BE2C (cell line): ENCODE measurements at regions not wholly inside any gene's neighbourhood (a gene's known extent, or its start where the extent isn't known, plus 50 kb on each side); places are given as distances from the start of the nearest gene placed in this dataset.

Source experiments
- DNase-seq: peaks from one replicate; pipeline ENCODE4 v3.0.0-alpha.2; 2020
- H3K27me3 ChIP-seq: fragments of 250-450 bp; sonication (Bioruptor Pico); 2 replicates; pipeline ENCODE4 v1.5.1; 2020; ENCODE audit warnings: mild to moderate bottlenecking
- H3K36me3 ChIP-seq: fragments of 250-450 bp; sonication (Bioruptor Pico); 2 replicates; pipeline ENCODE4 v1.5.1; 2020; ENCODE audit warnings: mild to moderate bottlenecking
- H3K4me1 ChIP-seq: fragments of 250-450 bp; sonication (Bioruptor Pico); 2 replicates; pipeline ENCODE4 v1.5.1; 2020
- H3K4me3 ChIP-seq: 2 replicates; pipeline ENCODE4 v1.5.1; 2011; ENCODE audit warnings: low read depth, low read length
- H3K9me3 ChIP-seq: fragments of 250-450 bp; sonication (Bioruptor Pico); 2 replicates; pipeline ENCODE4 v1.5.1; 2020
- TF ChIP-seq, protein P1 (sequence below): IDR thresholded peaks from 2 replicates; pipeline ENCODE4 v1.5.1; 2012; ENCODE audit warnings: mild to moderate bottlenecking, low read depth, low read length

DNA sequence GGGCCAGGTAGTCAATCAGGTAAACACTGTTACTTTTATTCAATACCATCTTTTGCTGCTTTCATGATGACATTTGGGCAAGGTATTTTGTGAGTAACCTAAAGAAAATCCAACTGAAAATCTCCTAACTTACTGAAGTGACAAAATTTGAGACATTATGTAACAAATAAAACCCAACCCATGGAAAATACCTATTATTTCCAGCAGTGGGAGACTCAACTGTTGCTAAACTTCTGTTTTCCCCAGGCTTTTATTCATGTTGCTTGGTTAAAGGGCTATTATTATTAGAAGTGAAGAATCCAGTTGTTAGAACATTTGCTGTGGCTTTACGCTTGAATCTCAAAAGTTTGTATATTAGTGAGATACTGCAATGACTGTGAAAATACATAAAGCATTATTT, 215.9 kb downstream of the MDFIC start:
- DNase-seq: no peak
- TF ChIP-seq, protein P1, sequence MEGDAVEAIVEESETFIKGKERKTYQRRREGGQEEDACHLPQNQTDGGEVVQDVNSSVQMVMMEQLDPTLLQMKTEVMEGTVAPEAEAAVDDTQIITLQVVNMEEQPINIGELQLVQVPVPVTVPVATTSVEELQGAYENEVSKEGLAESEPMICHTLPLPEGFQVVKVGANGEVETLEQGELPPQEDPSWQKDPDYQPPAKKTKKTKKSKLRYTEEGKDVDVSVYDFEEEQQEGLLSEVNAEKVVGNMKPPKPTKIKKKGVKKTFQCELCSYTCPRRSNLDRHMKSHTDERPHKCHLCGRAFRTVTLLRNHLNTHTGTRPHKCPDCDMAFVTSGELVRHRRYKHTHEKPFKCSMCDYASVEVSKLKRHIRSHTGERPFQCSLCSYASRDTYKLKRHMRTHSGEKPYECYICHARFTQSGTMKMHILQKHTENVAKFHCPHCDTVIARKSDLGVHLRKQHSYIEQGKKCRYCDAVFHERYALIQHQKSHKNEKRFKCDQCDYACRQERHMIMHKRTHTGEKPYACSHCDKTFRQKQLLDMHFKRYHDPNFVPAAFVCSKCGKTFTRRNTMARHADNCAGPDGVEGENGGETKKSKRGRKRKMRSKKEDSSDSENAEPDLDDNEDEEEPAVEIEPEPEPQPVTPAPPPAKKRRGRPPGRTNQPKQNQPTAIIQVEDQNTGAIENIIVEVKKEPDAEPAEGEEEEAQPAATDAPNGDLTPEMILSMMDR: no peak
- no peaks in the 10 kb centered on the region for H3K4me1 ChIP-seq
- H3K36me3 ChIP-seq: no peaks in the 10 kb centered on the region
- no peaks in the 10 kb centered on the region for H3K27me3 ChIP-seq
- H3K9me3 ChIP-seq: no peaks in the 10 kb centered on the region
- H3K4me3 ChIP-seq: no peak overlapping the region

DNA sequence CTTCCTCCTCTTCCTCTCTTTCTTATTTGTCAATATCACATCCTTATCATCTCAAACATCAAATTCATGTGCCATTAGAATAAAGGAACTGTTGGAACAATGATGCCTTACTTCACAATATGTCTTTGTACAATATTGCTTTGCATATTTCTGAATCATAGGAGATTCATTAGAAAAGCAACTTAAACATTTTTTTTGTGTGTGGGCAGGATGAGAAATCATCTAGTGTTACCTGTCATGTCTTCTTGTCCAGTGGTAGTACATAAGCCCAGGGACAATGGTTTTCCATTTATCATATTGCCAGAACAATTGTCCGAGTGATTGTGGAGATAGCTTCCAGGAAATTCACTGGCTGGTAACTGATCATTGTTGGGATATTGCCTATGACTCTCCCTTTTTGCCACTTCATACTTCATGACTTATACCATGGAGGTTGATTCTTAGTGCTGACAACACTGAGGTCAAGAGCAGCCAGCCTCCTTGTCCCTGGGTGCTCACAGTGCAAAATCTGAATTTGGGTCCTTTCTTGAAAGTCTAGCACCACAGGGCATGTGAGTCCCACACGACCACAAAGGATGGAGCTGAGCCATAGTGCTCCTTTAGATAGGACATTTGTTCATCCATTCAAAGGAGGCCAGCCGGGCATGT, 215.0 kb downstream of the MDFIC start:
- no peaks in the 10 kb centered on the region for H3K27me3 ChIP-seq
- DNase-seq: no peak

DNA sequence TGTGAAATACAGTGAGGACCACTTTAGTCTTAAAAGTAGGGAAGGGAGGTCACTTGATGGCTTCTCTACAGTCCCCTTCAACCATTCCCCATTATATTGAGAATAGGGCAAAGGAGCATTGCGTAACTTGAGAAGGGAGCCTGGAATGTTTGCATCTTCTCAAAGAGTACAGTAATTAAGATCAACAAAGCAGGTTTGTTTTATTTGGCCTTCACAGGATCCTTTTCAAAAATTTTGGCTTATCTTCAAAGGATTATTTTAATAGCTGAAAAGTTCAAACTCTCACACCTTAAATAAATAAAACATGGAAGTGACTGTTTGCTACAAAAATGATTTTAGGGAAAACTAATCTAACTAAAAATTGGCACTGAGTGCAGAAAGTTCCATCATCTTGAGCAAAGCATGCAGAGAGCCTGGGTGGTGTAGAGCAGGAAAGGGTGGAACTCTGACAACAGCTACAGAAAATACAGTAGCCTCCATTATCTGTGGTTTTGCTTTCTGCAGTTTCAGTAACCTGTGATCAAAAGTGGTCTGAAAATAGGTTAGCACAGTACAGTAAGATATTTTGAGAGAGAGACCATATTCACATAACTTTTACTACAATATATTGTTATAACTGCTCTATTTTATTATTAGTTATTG, 214.0 kb downstream of the MDFIC start:
- no peaks in the 10 kb centered on the region for H3K36me3 ChIP-seq
- H3K9me3 ChIP-seq: no peaks in the 10 kb centered on the region
- TF ChIP-seq, protein P1: no peak
- no peaks in the 10 kb centered on the region for H3K27me3 ChIP-seq
- no peaks in the 10 kb centered on the region for H3K4me1 ChIP-seq
- H3K4me3 ChIP-seq: no peak overlapping the region
- DNase-seq: no peak

More for the DNA sequence above, 215.0 kb downstream of the MDFIC start:
- H3K4me1 ChIP-seq: no peaks in the 10 kb centered on the region
- H3K36me3 ChIP-seq: no peaks in the 10 kb centered on the region
- TF ChIP-seq, protein P1: no peak
- H3K9me3 ChIP-seq: no peaks in the 10 kb centered on the region
- H3K4me3 ChIP-seq: no peak overlapping the region

DNA sequence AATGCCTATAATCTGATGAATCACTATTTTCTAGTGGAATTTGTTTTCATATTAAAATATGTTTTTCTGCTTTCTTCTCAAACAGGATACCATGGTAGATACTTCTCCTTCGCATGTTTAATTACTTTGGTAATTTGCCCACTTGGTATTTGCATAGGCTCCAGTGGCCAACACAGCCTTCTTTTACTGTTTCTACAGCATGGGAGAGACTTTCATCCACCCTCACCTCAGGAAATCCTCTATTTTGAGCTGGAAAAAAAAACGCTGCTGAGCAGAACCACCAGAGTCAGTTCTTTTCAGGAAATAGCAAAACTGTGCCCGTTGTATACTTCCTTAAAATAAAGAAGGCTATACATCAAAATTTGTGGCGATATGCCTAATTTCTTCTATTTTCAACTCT, 213.3 kb downstream of the MDFIC start:
- Histone ChIP-seq H3K4me1 (no peaks in the 10 kb centered on the region), H3K27me3 (no peaks in the 10 kb centered on the region), H3K9me3 (no peaks in the 10 kb centered on the region), H3K4me3 (no peak overlapping the region), H3K36me3 (no peaks in the 10 kb centered on the region)
- DNase-seq: no peak
- TF ChIP-seq, protein P1: no peak

DNA sequence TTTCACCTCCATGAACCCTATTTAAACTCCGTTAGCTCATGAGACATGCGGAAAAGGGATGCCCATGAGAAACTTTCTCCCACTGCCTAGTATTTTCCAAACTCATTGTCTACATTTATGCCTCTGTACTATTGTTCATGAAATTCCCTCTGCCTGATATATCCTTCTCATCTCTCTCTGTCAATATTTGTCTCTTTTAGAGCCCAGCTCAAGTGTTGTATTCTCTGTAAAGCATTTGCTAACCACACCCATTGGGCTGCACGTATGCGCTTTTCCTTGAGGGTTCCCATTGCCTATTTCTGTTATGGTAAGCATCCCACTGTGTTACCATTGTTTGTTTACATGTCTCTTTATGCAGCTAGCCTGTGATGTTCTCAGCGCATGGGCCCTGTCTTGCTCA, 211.4 kb downstream of the MDFIC start:
- DNase-seq: no peak
- TF ChIP-seq, protein P1: no peak
- H3K36me3 ChIP-seq: no peaks in the 10 kb centered on the region
- no peaks in the 10 kb centered on the region for H3K9me3 ChIP-seq
- H3K27me3 ChIP-seq: no peaks in the 10 kb centered on the region
- no peaks in the 10 kb centered on the region for H3K4me1 ChIP-seq
- H3K4me3 ChIP-seq: no peak overlapping the region

DNA sequence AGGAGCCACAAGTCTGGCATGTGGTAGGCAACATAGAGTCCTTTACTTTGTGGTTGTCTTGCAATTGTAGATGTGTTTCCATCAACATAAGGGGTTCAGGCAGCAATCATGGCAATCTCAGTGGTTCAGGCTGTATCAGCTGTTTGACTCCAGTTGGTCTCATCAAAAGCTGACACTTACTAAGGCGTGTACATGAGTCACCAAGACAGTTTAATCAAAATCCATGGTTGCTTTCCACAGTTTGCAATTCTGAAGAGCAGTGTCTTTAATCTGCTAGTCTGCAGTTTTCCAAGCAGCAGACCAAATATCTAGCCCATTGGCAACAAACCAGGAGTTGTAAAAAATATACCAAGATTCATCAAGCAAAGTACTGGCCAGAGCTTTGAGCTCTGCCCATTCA, 210.2 kb downstream of the MDFIC start:
- H3K9me3 ChIP-seq: no peaks in the 10 kb centered on the region; the same call in 1 of the 2 replicates
- no peak overlapping the region for H3K4me3 ChIP-seq
- no peak for DNase-seq
- no peaks in the 10 kb centered on the region for H3K27me3 ChIP-seq
- H3K4me1 ChIP-seq: no peaks in the 10 kb centered on the region
- TF ChIP-seq, protein P1: no peak
- H3K36me3 ChIP-seq: no peaks in the 10 kb centered on the region
